Stomach (tissue), 4 donors: ENCODE measurements at regions not wholly inside any gene's neighbourhood (a gene's known extent, or its start where the extent isn't known, plus 50 kb on each side); places are given as distances from the start of the nearest gene placed in this dataset.

Experiments
- CTCF ChIP-seq, 7 experiments: fragments of 450-650 bp in 4 of 7; fragments of 200-600 bp in 3 of 7; sonication (generic) in 3 of 7; IDR thresholded peaks; one replicate each; pipeline ENCODE4 v1.5.1; 2016 to 2019; ENCODE audit warnings: antibody characterized with exemption in 7 of 7, control low read depth in 2 of 7, mild to moderate bottlenecking in 1 of 7
- EP300 ChIP-seq: sonication (generic); formaldehyde crosslinking; IDR thresholded peaks from one replicate; pipeline ENCODE4 v1.6.1; 2017; ENCODE audit warnings: antibody characterized with exemption
- POLR2A ChIP-seq, 4 donors: fragments of 450-650 bp; IDR thresholded peaks; one replicate each; pipeline ENCODE4 v1.6.1; 2016; ENCODE audit warnings: antibody characterized with exemption in 4 of 4, control low read depth in 2 of 4, mild to moderate bottlenecking in 1 of 4, moderate library complexity in 1 of 4
- POLR2AphosphoS5 ChIP-seq, 3 donors: sonication (generic); formaldehyde crosslinking; IDR thresholded peaks; one replicate each; pipeline ENCODE4 v1.6.1; 2016; ENCODE audit warnings: antibody characterized with exemption in 3 of 3

DNA sequence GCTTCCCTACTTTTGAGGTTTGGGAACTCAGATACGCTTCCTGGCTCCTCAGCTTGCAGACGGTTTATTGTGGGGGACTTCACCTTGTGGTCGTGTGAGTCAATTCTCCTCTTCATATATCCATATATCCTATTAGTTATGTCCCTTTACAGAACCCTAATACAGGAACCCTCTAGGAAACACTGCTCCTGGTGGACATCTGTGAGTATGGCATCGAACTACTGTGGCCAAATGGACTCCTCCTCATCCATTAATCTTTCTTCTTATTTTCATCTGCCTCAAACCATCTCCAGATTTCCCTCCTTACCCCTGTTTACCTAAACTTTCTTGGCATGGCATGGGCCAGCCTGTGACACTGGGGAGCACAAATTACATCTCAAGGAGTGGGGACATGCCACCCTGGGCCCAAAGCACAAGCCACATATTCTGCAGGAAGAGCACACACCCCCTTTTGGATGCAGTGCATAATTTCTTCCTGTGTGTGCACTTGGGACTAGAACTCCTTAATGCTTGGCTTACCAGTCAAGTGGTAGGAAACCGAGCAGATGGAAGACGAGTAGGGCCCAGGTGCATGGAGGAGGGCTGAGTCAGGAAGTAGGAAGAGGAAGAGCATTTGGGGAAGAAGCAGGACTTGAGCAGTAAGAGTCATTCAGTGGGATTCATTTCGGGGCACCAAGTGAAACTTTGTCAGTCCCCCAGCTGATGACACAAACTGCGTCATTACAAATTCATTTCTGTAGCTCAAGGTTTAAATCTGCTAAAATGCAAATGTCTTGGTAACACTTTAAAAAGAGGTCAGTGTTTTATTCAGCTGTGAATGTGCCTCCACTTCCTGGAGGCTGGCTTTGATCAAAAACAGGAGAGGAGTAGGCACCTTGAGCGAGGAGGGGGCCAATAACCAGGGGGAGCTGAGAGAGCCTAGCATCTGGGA is 80.8 kb upstream of the PLXNA4 start:
- TF ChIP-seq CTCF (IDR thresholded peaks at IDR 0.05) (peak in 1 of 7 experiments; percentile 34), EP300 (no peak), POLR2A (IDR thresholded peaks at IDR 0.05) (no peak), POLR2AphosphoS5 (IDR thresholded peaks at IDR 0.05) (no peak)
